Erythroblast (primary cell): ENCODE measurements at regions not wholly inside any gene's neighbourhood (a gene's known extent, or its start where the extent isn't known, plus 50 kb on each side); places are given as distances from the start of the nearest gene placed in this dataset.

ENCODE experiments used
- DNase-seq, 2 experiments: peaks; one replicate each; lab custom pipeline; 2025; lab: John Stamatoyannopoulos, UW
- GATA1 ChIP-seq: IDR thresholded peaks from 2 replicates; pipeline ENCODE4 v1.6.1; 2011; ENCODE audit warnings: low read depth, mild to moderate bottlenecking, control low read depth, low read length, moderate library complexity
- POLR2A ChIP-seq: IDR thresholded peaks from 2 replicates; pipeline ENCODE4 v1.6.1; 2011; ENCODE audit warnings: mild to moderate bottlenecking, low read length

DNA sequence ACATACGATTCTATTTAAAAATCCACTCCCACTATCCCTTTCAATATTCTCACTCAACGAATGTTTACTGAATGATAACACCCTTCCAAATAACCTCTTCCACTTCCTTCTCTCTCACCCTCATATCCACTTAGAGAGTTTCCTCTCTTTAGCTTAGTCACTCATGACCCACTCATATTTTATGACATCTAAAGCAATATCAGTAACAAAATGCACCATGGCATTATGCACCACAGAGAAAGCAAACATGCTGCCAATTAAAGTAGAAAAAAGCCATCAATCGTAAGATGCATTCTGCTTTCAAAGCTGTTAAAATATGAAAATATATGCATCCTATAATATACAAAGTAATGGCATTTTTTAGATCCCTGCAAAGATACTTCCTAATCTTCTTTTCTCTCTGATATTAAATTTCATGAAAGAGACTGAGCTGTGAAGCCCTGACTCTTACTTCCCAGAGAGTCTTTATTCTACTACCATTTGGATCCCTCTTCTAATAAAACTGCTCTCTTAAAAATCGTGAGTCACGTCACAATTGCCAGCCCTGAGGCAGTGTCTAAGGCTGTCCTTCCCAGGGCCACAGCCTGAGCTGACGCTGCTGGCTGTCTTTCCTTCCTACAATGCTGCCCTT is 283.0 kb upstream of the KLF6 start:
- TF ChIP-seq GATA1 (no peak), POLR2A (no peak)
- no peak for DNase-seq

DNA sequence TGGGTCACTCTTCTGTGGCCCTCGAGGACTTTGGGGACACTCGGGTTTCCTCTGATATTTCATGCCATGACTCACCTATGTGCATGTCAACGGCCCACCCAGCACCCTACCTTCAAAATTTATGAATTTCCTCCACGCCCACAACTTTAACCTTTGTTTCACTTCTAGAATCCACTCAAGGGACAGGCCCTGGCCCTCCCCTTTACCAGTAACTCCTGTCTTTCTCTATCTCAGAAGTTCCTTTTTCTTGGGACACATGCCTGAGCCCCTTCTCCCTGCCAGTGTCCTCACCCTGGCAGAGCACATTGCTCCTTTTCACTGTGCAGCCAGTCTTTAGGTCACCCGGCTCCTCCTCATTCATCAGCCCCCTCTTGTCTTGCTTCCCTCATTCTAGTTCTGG is 282.5 kb upstream of the KLF6 start:
- no peak for DNase-seq
- no peak for TF ChIP-seq GATA1
- TF ChIP-seq POLR2A: no peak

DNA sequence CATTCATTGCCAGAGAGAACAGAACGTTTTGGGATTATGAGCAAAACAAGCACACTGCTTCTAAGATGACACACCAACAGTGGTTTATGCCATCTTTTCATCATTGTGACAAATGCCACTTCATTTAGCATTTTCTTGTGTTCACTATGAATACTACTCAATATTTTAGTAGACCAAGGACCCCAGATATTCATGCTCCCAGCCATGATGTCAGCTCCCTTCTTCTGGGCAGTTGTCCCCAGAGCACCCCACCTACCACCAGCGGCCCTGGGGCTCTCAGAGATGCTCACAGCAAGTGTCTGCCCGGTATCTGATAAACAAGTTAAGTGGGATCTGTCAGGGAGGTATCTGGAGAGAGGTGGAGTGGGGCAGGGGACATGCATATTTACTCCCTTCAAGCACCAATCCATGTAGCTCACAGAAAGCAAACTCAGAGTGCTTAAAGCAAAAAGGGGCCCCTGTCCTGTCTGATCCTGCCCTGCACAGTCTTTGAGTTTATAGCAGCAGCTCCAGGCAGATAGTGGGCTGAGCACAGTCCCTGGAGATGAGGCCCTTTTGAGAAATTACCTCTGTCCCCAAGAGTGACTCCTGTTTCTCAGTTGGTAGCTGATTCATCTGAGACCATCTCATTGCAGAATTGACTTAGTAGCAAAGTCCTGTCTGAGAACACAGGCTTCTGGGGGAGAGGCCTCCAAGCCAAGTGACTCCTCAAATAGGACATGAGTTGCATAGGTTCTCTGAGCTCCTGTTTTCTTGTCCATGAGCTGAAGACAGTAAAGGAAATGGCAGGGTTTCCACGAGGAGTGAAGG is 281.8 kb upstream of the KLF6 start:
- TF ChIP-seq GATA1 (no peak), POLR2A (no peak)
- DNase-seq: no peak

GRCh38 chr10:4064489-4064888 is 279.5 kb upstream of the KLF6 start:
- DNase-seq: no peak
- TF ChIP-seq GATA1: no peak
- no peak for TF ChIP-seq POLR2A

- DNase-seq: no peak
- TF ChIP-seq GATA1 (no peak), POLR2A (no peak)
Observed at GRCh38 chr10:4063717-4064116, 278.7 kb upstream of the KLF6 start.

GRCh38 chr10:4062751-4063150 is 277.7 kb upstream of the KLF6 start:
- DNase-seq: no peak
- no peak for TF ChIP-seq GATA1
- no peak for TF ChIP-seq POLR2A

- TF ChIP-seq GATA1 (no peak), POLR2A (no peak)
- no peak for DNase-seq
Observed at GRCh38 chr10:4062072-4062471, 277.1 kb upstream of the KLF6 start.

- DNase-seq: no peak
- TF ChIP-seq POLR2A (no peak), GATA1 (no peak)
Observed at GRCh38 chr10:4061441-4061951, 276.5 kb upstream of the KLF6 start.

DNA sequence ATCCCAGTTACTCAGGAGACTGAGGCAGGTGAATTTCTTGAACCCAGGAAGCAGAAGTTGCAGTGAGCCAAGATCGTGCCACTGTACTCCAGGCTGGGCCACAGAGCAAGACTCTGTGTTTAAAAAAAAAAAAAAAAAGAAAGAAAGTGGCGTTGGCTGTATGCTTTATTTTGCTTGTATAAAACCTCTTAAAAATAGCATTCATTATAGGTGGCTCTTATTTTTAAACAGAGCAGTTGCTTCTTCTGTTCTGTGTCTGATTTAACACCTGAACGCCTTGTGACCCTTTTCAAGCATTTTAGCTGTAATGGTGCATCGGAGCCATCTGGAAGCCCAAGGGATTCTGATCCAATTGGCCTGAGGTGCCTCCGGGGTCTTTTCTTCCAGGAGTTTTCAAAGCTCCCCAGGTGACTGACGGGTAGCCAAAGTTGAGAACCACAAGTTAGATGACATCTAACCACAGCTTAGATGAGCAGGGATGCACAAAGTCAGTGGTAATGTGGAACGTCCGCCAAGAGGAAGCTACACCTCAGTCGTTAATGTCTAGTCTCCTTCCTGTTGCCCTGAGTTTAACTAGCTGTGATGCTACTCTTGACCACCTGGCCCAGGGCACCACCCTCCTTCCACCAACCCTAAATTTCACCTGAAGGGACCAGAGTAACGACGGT is 274.6 kb upstream of the KLF6 start:
- no peak for DNase-seq
- TF ChIP-seq GATA1 (no peak), POLR2A (no peak)

DNA sequence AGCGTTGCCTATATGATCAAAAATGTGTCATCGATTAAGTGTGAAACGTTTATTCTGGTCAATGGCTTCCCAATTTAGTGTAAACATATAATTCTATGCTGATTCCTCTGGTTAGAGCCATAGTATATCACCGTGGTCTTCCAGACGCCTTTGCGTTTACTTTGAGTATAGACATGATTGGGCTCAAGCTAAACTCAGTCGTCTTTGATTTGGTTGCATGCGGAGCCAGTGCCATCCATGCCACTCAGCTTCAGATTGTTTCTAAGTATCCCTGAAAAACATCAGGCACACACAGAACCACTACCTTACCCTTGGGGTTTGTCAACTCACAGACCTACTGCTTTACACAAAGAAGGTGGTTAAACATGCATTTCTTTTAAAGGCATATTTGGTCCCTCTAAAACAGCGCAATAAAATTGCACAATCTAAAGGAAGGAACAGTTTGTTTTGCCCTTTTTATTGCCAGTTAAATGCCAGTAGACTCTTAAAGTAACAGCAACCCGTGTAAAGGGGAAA is 273.6 kb upstream of the KLF6 start:
- DNase-seq: no peak
- TF ChIP-seq POLR2A (no peak), GATA1 (no peak)

- no peak for DNase-seq
- TF ChIP-seq POLR2A (no peak), GATA1 (no peak)
Observed at GRCh38 chr10:4057725-4058513, 272.9 kb upstream of the KLF6 start.

DNA sequence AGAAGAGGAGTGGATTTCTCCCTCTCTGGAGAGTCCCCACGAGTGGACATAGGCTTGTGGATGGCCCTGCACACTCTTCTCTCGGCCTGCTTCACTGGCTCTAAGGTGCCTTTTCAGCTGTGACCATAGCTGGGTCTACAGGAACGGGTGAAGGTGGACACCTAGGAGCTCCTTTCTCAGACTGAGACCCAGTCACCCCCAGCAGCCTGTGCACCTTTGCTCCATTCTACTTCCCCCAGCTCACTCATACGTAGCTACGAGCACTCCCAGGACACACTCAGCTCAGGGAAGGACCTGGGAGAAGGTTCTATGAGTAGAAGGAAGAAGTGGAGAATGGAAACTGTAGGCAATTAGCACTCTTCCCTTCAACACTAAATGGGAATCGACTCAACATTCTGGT is 272.0 kb upstream of the KLF6 start:
- TF ChIP-seq POLR2A (no peak), GATA1 (no peak)
- DNase-seq: no peak

DNA sequence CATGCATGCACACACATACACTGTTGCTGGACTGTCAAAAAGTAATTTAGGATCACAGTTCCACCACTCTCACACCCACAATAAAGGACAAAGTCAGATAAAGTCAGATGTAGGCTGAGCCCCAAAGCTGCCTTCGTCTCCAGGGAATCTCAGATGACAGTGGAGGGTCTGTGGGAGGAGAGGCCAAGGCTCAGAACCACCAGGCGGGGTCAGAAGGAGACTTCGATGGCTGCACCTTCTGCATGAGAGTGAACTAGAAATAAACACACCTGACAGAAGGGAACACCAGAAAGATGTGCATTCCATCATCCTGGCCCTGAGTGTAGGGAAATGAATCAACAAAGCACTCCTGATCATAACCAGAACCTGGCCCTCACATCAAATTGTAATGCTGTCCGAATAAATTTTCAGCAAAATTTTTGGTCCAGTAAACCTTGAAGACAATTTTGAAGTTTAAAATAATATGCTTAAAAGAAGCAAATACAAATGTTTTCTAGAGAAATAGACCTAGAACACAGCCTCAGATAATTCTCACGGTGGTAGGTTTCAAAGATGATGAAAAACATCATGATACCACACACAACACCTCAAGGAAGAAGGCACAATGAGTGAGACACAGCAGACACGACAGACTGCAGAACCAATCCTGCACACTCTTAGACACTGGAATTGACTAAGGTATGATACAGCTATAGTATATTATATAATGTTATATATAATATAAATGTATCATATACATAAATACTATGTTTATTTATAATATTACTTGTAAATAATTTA is 269.8 kb upstream of the KLF6 start:
- TF ChIP-seq POLR2A: no peak
- TF ChIP-seq GATA1: no peak
- no peak for DNase-seq
